Lower leg skin (tissue), 3 donors: ENCODE measurements at regions not wholly inside any gene's neighbourhood (a gene's known extent, or its start where the extent isn't known, plus 50 kb on each side); places are given as distances from the start of the nearest gene placed in this dataset.

Experiments used
- CTCF ChIP-seq, 3 donors: fragments of 450-650 bp; IDR thresholded peaks; one replicate each; pipeline ENCODE4 v1.5.1; 2016; ENCODE audit warnings: antibody characterized with exemption in 3 of 3, mild to moderate bottlenecking in 3 of 3, moderate library complexity in 2 of 3
- POLR2A ChIP-seq, 2 donors: fragments of 450-650 bp; IDR thresholded peaks; one replicate each; pipeline ENCODE4 v1.6.1; 2016 to 2017; ENCODE audit warnings: antibody characterized with exemption in 2 of 2, mild to moderate bottlenecking in 1 of 2, moderate library complexity in 1 of 2

GRCh38 chr5:166358127-166358830 is 1933.2 kb upstream of the WWC1 start:
- no peak for TF ChIP-seq POLR2A (IDR thresholded peaks at IDR 0.05)
- no peak for TF ChIP-seq CTCF (IDR thresholded peaks at IDR 0.05)
